ENCODE measurements at regions not wholly inside any gene's neighbourhood (a gene's known extent, or its start where the extent isn't known, plus 50 kb on each side); places are given as distances from the start of the nearest gene placed in this dataset.

GRCh38 chr21:28333578-28334075, 659.0 kb downstream of the LTN1 start:
- TF ChIP-seq EZH2 (IDR thresholded peaks at IDR 0.05; ENCODE audit: borderline replicate concordance, insufficient read depth, low read depth, low read length, poor library complexity, severe bottlenecking) (no peak), CTCF (IDR thresholded peaks at IDR 0.05) (no peak)
